ENCODE measurements at regions not wholly inside any gene's neighbourhood (a gene's known extent, or its start where the extent isn't known, plus 50 kb on each side); places are given as distances from the start of the nearest gene placed in this dataset.

GRCh38 chr5:173794901-173795416 is 93.2 kb upstream of the CPEB4 start:
- Histone ChIP-seq H3K4me1 (no peaks in the 10 kb centered on the region), H3K9me3 (no peaks in the 10 kb centered on the region), H3K27ac (no peak overlapping the region), H3K4me3 (no peak overlapping the region), H3K36me3 (no peaks in the 10 kb centered on the region), H3K27me3 (no peaks in the 10 kb centered on the region)
- TF ChIP-seq POLR2A (IDR thresholded peaks at IDR 0.05) (no peak), POLR2AphosphoS5 (IDR thresholded peaks at IDR 0.05) (no peak), EP300 (IDR thresholded peaks at IDR 0.05) (no peak), CTCF (IDR thresholded peaks at IDR 0.05) (no peak)
- ATAC-seq: no peak
- 93 to 100% methylated on average over 1 to 4 of the region's 10 CpGs for WGBS, 2 donors (ENCODE audit: low coverage in 1 of 2)

DNA sequence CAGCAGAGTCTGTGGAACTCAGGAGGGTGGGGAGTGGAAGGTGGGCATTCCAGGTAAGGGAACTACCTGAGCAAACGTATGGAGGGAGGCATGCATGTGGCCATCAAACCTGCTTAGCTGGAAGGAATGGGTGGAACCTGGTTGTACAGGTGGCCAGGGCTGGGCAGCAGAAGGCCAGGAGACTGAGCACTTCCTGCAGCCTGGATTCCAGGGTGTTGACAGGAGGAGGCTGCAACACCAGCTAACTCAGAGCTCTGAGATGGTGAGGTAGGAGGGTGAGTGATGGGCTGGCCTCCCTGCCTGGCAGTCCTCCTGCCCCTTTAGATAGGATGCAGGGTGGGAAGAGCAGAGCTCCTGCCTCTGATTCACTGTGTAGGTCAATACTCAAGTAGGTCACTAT is 92.5 kb upstream of the CPEB4 start:
- ATAC-seq: no peak
- Histone ChIP-seq H3K9me3 (no peaks in the 10 kb centered on the region), H3K4me1 (no peaks in the 10 kb centered on the region), H3K27me3 (no peaks in the 10 kb centered on the region), H3K27ac (no peak overlapping the region), H3K36me3 (no peaks in the 10 kb centered on the region), H3K4me3 (no peak overlapping the region)
- TF ChIP-seq POLR2A (IDR thresholded peaks at IDR 0.05) (no peak), CTCF (IDR thresholded peaks at IDR 0.05) (no peak), POLR2AphosphoS5 (IDR thresholded peaks at IDR 0.05) (no peak), EP300 (IDR thresholded peaks at IDR 0.05) (no peak)
- 83 to 92% methylated on average over 1 of the region's 1 CpG for WGBS, 2 donors (ENCODE audit: low coverage in 1 of 2)

DNA sequence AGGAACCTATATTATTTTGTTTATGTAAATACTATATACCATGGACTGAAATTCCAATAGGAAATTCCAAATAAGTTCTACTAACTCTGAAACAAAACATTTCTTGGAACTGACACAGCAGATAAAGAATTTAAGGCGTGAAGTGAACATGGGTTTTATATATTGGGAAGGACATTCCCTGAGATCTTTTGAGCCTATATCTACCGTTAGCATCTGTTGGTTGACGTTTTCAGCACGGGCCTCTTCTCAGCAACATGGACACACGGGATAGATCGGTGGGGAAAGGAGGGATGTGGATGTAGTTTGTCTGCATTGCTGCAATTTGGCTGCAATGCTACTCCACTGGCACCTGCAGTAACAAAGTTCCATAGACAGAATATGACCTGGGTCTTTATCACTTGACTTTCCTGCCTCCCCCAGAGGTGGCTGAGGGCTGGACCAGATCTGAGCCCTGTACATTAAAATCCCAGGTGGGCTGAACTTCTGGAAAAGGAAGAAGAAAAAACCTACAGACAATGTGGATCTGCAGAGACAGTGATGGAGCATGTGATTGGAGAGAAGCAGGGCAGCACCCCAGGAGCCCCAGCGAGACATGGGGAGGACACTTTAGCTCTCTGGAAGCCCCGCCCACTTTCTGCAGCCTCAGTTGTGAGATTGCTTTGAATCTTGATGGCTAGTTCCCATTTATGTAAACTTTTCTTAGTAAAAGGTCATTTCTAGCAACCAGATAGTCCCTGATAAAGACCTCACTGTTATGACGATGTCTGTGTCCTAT is 91.2 kb upstream of the CPEB4 start:
- WGBS, 2 donors (ENCODE audit: low coverage in 1 of 2): 56 to 65% methylated on average over 3 to 9 of the region's 9 CpGs
- H3K36me3 ChIP-seq: no peaks in the 10 kb centered on the region
- no peak overlapping the region for H3K27ac ChIP-seq
- H3K27me3 ChIP-seq: no peaks in the 10 kb centered on the region
- H3K4me1 ChIP-seq: no peaks in the 10 kb centered on the region
- no peak overlapping the region for H3K4me3 ChIP-seq
- no peak for TF ChIP-seq POLR2A (IDR thresholded peaks at IDR 0.05)
- no peaks in the 10 kb centered on the region for H3K9me3 ChIP-seq
- ATAC-seq: no peak

GRCh38 chr5:173798127-173798810 is 89.9 kb upstream of the CPEB4 start:
- H3K4me3 ChIP-seq: no peak overlapping the region
- 82 to 100% methylated on average over 2 to 4 of the region's 4 CpGs for WGBS, 2 donors (ENCODE audit: low coverage in 1 of 2)
- H3K4me1 ChIP-seq: no peaks in the 10 kb centered on the region
- no peak for ATAC-seq
- no peaks in the 10 kb centered on the region for H3K27me3 ChIP-seq
- no peaks in the 10 kb centered on the region for H3K9me3 ChIP-seq
- no peak overlapping the region for H3K27ac ChIP-seq
- TF ChIP-seq CTCF (IDR thresholded peaks at IDR 0.05) (no peak), EP300 (IDR thresholded peaks at IDR 0.05) (no peak), POLR2AphosphoS5 (IDR thresholded peaks at IDR 0.05) (no peak), POLR2A (IDR thresholded peaks at IDR 0.05) (no peak)
- no peaks in the 10 kb centered on the region for H3K36me3 ChIP-seq

DNA sequence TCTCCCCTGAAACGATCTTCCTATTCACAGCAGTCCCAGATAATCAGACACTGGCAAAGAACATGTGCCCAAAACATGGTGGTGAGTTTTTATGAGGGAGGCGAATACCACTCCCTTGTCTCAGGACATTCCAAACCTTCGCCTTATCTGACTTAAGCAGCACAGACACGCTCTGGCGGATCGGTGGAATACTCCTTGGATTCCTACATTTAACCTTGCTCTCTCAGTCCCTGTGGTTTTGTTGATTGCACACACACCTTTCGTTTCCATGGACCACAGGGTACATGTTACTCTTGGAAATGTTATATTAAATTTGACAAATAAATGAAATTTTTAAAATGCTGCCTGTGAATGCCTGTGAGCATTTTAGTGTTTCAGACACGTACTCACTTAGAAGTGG is 87.8 kb upstream of the CPEB4 start:
- TF ChIP-seq POLR2A (IDR thresholded peaks at IDR 0.05) (no peak), POLR2AphosphoS5 (IDR thresholded peaks at IDR 0.05) (no peak), CTCF (IDR thresholded peaks at IDR 0.05) (no peak), EP300 (IDR thresholded peaks at IDR 0.05) (no peak)
- ATAC-seq: no peak

More for the DNA sequence above, 87.8 kb upstream of the CPEB4 start:
- WGBS, 2 donors (ENCODE audit: low coverage in 1 of 2): 74 to 80% methylated on average over 6 to 8 of the region's 8 CpGs
- Histone ChIP-seq H3K4me1 (no peaks in the 10 kb centered on the region), H3K27ac (no peak overlapping the region), H3K36me3 (no peaks in the 10 kb centered on the region), H3K4me3 (no peak overlapping the region), H3K27me3 (no peaks in the 10 kb centered on the region), H3K9me3 (no peaks in the 10 kb centered on the region)
